IMR-90 (cell line): ENCODE measurements at regions not wholly inside any gene's neighbourhood (a gene's known extent, or its start where the extent isn't known, plus 50 kb on each side); places are given as distances from the start of the nearest gene placed in this dataset.

Experiments used
- ATAC-seq: fragments of 200-7000 bp; cut with Tn5 transposase; 2 replicates; pipeline ENCODE4 v1.9.1; 2020; ENCODE audit warnings: low read depth, mild to moderate bottlenecking, moderate library complexity
- BruUV-seq: library from RNA; stranded (reverse); fragments of 400-500 nt; replicated peaks from 2 replicates; lab custom pipeline; 2021; lab: Mats Ljungman, UMichigan
- CTCF ChIA-PET: fragments of 300-600 bp; formaldehyde crosslinking; extraction: SDS; loops from one replicate; lab custom pipeline; 2021; ENCODE audit warnings: antibody characterized with exemption; lab: Yijun Ruan, JAX
- POLR2A ChIA-PET: fragments of 300-600 bp; sonication (Branson Sonifier 250); formaldehyde crosslinking; loops from one replicate; lab custom pipeline; 2022; ENCODE audit warnings: antibody characterized with exemption; ENCODE audit not compliant: unreplicated experiment; lab: Charles Lee
- DNase-seq: peaks from one replicate; pipeline ENCODE4 v3.0.0; 2013
- H2AFZ ChIP-seq: replicated peaks from 2 replicates; pipeline ENCODE3; 2013; ENCODE audit warnings: low read length, mild to moderate bottlenecking; ENCODE audit not compliant: poor library complexity
- H2AK5ac ChIP-seq: 2 replicates; pipeline ENCODE4 v1.6.1; 2013; ENCODE audit warnings: low read depth, low read length, inconsistent platforms
- H2AK9ac ChIP-seq: replicated peaks from 2 replicates; pipeline ENCODE3; 2013; ENCODE audit warnings: mild to moderate bottlenecking, low read depth, low read length, moderate library complexity; ENCODE audit not compliant: poor library complexity
- H2BK120ac ChIP-seq: 2 replicates; pipeline ENCODE4 v1.6.1; 2013; ENCODE audit warnings: low read depth, low read length, inconsistent platforms
- H2BK15ac ChIP-seq: 3 replicates; pipeline ENCODE4 v1.6.1; 2013; ENCODE audit warnings: low read depth, low read length, inconsistent platforms
- H2BK20ac ChIP-seq: 2 replicates; pipeline ENCODE4 v1.6.1; 2013; ENCODE audit warnings: low read depth, mild to moderate bottlenecking, inconsistent platforms, low read length, moderate library complexity
- H2BK5ac ChIP-seq: 2 replicates; pipeline ENCODE4 v1.6.1; 2013; ENCODE audit warnings: mild to moderate bottlenecking, low read depth, low read length, inconsistent platforms; ENCODE audit not compliant: poor library complexity, severe bottlenecking
- H3K14ac ChIP-seq: replicated peaks from 2 replicates; pipeline ENCODE4 v1.6.1; 2013; ENCODE audit warnings: low read depth, low read length, inconsistent platforms
- H3K18ac ChIP-seq: 2 replicates; pipeline ENCODE4 v1.6.1; 2013; ENCODE audit warnings: low read depth, low read length, control low read depth
- H3K23ac ChIP-seq: 2 replicates; pipeline ENCODE4 v1.6.1; 2013; ENCODE audit warnings: low read depth, low read length, inconsistent platforms
- H3K27ac ChIP-seq: 2 replicates; pipeline ENCODE4 v1.5.1; 2013; ENCODE audit warnings: mild to moderate bottlenecking, control low read depth, low read length; ENCODE audit not compliant: insufficient read depth
- H3K27me3 ChIP-seq: 2 replicates; pipeline ENCODE4 v1.6.1; 2013; ENCODE audit warnings: low read length; ENCODE audit not compliant: control insufficient read depth, insufficient read depth
- H3K36me3 ChIP-seq: 2 replicates; pipeline ENCODE4 v1.6.1; 2013; ENCODE audit warnings: low read length, mixed read lengths; ENCODE audit not compliant: control insufficient read depth, insufficient read depth
- H3K4ac ChIP-seq: 2 replicates; pipeline ENCODE4 v1.6.1; 2013; ENCODE audit warnings: low read depth, low read length, inconsistent platforms
- H3K4me1 ChIP-seq: 2 replicates; pipeline ENCODE4 v1.6.1; 2013; ENCODE audit warnings: low read length, mixed read lengths; ENCODE audit not compliant: control insufficient read depth, insufficient read depth
- H3K4me2 ChIP-seq: 2 replicates; pipeline ENCODE4 v1.6.1; 2013; ENCODE audit warnings: low read depth, mild to moderate bottlenecking, control low read depth, low read length, moderate library complexity
- H3K4me3 ChIP-seq: 2 replicates; pipeline ENCODE4 v1.5.1; 2013; ENCODE audit warnings: low read depth, mild to moderate bottlenecking, control low read depth, low read length, moderate library complexity; ENCODE audit not compliant: insufficient read depth
- H3K56ac ChIP-seq: 2 replicates; pipeline ENCODE4 v1.6.1; 2013; ENCODE audit warnings: low read length, inconsistent platforms; ENCODE audit not compliant: insufficient read depth; ENCODE audit errors: extremely low read depth
- H3K79me1 ChIP-seq, 2 experiments: 2 replicates each; pipeline ENCODE4 v1.6.1; 2013; ENCODE audit warnings: low read length in 2 of 2, inconsistent platforms in 1 of 2, low read depth in 1 of 2
- H3K9ac ChIP-seq: 2 replicates; pipeline ENCODE4 v1.6.1; 2013; ENCODE audit warnings: low read depth, low read length, control low read depth
- H3K9me1 ChIP-seq: 2 replicates; pipeline ENCODE4 v1.6.1; 2013; ENCODE audit warnings: low read length, inconsistent platforms; ENCODE audit not compliant: insufficient read depth
- H3K9me3 ChIP-seq: 2 replicates; pipeline ENCODE4 v1.6.1; 2013; ENCODE audit warnings: low read length; ENCODE audit not compliant: control insufficient read depth, insufficient read depth
- H4K20me1 ChIP-seq: 2 replicates; pipeline ENCODE4 v1.6.1; 2013; ENCODE audit warnings: low read length, inconsistent platforms; ENCODE audit not compliant: insufficient read depth
- H4K5ac ChIP-seq: 2 replicates; pipeline ENCODE4 v1.6.1; 2013; ENCODE audit warnings: mild to moderate bottlenecking, low read depth, low read length, control low read depth
- H4K8ac ChIP-seq, 2 experiments: 2 replicates each; pipeline ENCODE4 v1.6.1; 2013; ENCODE audit warnings: low read depth in 2 of 2, low read length in 2 of 2, control low read depth in 1 of 2, inconsistent platforms in 1 of 2
- H4K91ac ChIP-seq: 2 replicates; pipeline ENCODE4 v1.6.1; 2013; ENCODE audit warnings: low read depth, low read length, inconsistent platforms; ENCODE audit not compliant: insufficient read depth
- CEBPB ChIP-seq: IDR thresholded peaks from 2 replicates; pipeline ENCODE4 v1.6.1; 2012; ENCODE audit warnings: low read depth, low read length, improper control_type of control experiment
- CTCF ChIP-seq: conservative IDR thresholded peaks from 2 replicates; pipeline ENCODE4 v1.5.1; 2012; ENCODE audit warnings: mild to moderate bottlenecking, low read depth, low read length, improper control_type of control experiment
- FOS ChIP-seq: fragments of 150-350 bp; IDR thresholded peaks from 2 replicates; pipeline ENCODE4 v1.6.1; 2016; ENCODE audit warnings: low read depth, low read length
- MAZ ChIP-seq: IDR thresholded peaks from 2 replicates; pipeline ENCODE4 v1.6.1; 2012; ENCODE audit warnings: low read depth, mild to moderate bottlenecking, low read length, improper control_type of control experiment, moderate library complexity, borderline replicate concordance
- MXI1 ChIP-seq: IDR thresholded peaks from 2 replicates; pipeline ENCODE4 v1.6.1; 2012; ENCODE audit warnings: low read depth, mild to moderate bottlenecking, low read length, moderate library complexity, borderline replicate concordance
- NFE2L2 ChIP-seq: fragments of 150-350 bp; IDR thresholded peaks from 2 replicates; pipeline ENCODE4 v1.6.1; 2016; ENCODE audit warnings: low read depth, mild to moderate bottlenecking, low read length
- POLR2A ChIP-seq: IDR thresholded peaks from 2 replicates; pipeline ENCODE4 v1.6.1; 2012; ENCODE audit warnings: mild to moderate bottlenecking, low read depth, low read length
- RCOR1 ChIP-seq: IDR thresholded peaks from 2 replicates; pipeline ENCODE4 v1.6.1; 2012; ENCODE audit warnings: mild to moderate bottlenecking, low read length, improper control_type of control experiment; ENCODE audit not compliant: insufficient replicate concordance
- RFX5 ChIP-seq: IDR thresholded peaks from 2 replicates; pipeline ENCODE4 v1.8.0; 2012; ENCODE audit warnings: low read depth, mild to moderate bottlenecking, low read length, moderate library complexity
- SMC3 ChIP-seq: fragments of 150-350 bp; IDR thresholded peaks from 2 replicates; pipeline ENCODE4 v1.6.1; 2016; ENCODE audit warnings: low read depth, mild to moderate bottlenecking, antibody characterized with exemption, low read length, moderate library complexity
- USF2 ChIP-seq: fragments of 150-350 bp; IDR thresholded peaks from 2 replicates; pipeline ENCODE4 v1.6.1; 2017; ENCODE audit warnings: mild to moderate bottlenecking, antibody characterized with exemption, low read length, low read depth
- WGBS, 2 experiments: methylation state at CpG; one replicate each; pipeline versions ENCODE4 v1.1.5 to v1.1.7; 2013; ENCODE audit warnings: missing lambda C conversion rate in 2 of 2; ENCODE audit not compliant: insufficient read length in 1 of 2; ENCODE audit errors: extremely low coverage in 2 of 2; 5-methylcytosine and 5-hydroxymethylcytosine counted together
- dilution Hi-C: fragments of 300-500 bp; cut with HindIII; formaldehyde crosslinking; loops from one replicate; pipeline ENCODE4 v1.14.3; 2018; ENCODE audit warnings: low sequenced_read_pairs; ENCODE audit not compliant: unreplicated experiment
- in situ Hi-C: fragments of 300-500 bp; cut with MboI; formaldehyde crosslinking; loops from 3 replicates; pipeline ENCODE4 v1.14.3; 2019; ENCODE audit warnings: low sequenced_read_pairs, inconsistent platforms, mixed read lengths
- intact Hi-C: fragments of 100-400 bp; cut with micrococcal nuclease; formaldehyde crosslinking; loops from 2 replicates; pipeline ENCODE4 v1.10.0; 2022

- Histone ChIP-seq H3K9me1 (no peaks in the 10 kb centered on the region), H3K36me3 (no peaks in the 10 kb centered on the region), H4K20me1 (no peaks in the 10 kb centered on the region), H4K5ac (no peak overlapping the region), H3K9me3 (no peaks in the 10 kb centered on the region), H2BK5ac (no peak overlapping the region), H2BK120ac (no peak overlapping the region), H3K4me3 (no peak overlapping the region), H3K9ac (no peak overlapping the region), H3K18ac (no peak overlapping the region), H3K4me2 (no peak overlapping the region), H3K14ac (no peak overlapping the region), H3K4me1 (no peaks in the 10 kb centered on the region), H3K4ac (no peak overlapping the region), H3K27ac (no peak overlapping the region), H3K23ac (no peak overlapping the region), H2AK9ac (no peak overlapping the region), H4K8ac (no peak overlapping the region), H4K91ac (no peak overlapping the region), H2BK15ac (no peak overlapping the region), H3K56ac (no peak overlapping the region), H2AK5ac (no peak overlapping the region), H2AFZ (no peak overlapping the region), H3K79me1 (no peaks in the 10 kb centered on the region), H2BK20ac (no peak overlapping the region), H3K27me3 (peaks cover 4% of the 10 kb centered on the region; the same call in 1 of the 2 replicates)
- TF ChIP-seq FOS: no peak
- no peak for TF ChIP-seq MXI1
- TF ChIP-seq USF2: no peak
- no peak for TF ChIP-seq NFE2L2
- TF ChIP-seq SMC3: no peak
- no peak for TF ChIP-seq CEBPB
- no peak for TF ChIP-seq RFX5
- no peak for TF ChIP-seq CTCF
- no peak for TF ChIP-seq MAZ
- TF ChIP-seq POLR2A: no peak
- no peak for TF ChIP-seq RCOR1
- in situ Hi-C loops: no loop called here
- no peak for DNase-seq
- POLR2A ChIA-PET: no interaction called here
- BruUV-seq: no TSS peak
- CTCF ChIA-PET: interaction anchor here (0.9 kb wide), 1 partner anchor 341 kb away, joined by 3 read pairs; no protein-coding TSS in a partner anchor
- dilution Hi-C loops: no loop called here
- ATAC-seq: no peak
- WGBS, 2 experiments: no CpG with 5 or more reads among the region's 4 CpGs
- intact Hi-C loops: no loop called here
These were observed 134.7 kb upstream of the DNAJC10 start for GRCh38 chr2:182581196-182581935.
